ENCODE measurements at regions not wholly inside any gene's neighbourhood (a gene's known extent, or its start where the extent isn't known, plus 50 kb on each side); places are given as distances from the start of the nearest gene placed in this dataset.

DNA sequence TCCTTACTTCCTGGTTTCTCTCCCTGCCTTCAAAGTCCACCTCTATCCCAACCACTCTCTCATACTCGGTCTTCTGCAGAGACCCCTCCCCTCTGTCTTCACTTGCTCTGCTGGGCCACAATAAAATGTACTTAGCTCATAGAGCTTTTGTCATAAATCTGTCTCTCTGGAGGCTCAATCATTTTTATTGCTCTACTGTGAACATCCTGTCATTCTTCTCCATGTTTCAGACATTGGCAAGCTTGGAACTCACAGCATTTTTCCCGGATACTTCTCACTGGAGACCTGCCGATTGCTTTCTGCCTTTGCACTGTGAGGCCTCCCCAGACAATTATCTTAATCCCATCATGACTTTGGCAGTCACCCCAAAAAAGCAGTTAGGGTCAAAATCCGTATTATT is 192.3 kb upstream of the ZMIZ1 start:
- ChIA-PET POLR2A (no interaction called here), CTCF (ENCODE audit: unreplicated experiment) (no interaction called here)
- H3K36me3 ChIP-seq (ENCODE audit: insufficient read depth, low read length): no peaks in the 10 kb centered on the region
- no peaks in the 10 kb centered on the region for H3K9me2 ChIP-seq (ENCODE audit: insufficient read depth, low read length)
- H3K27ac ChIP-seq (ENCODE audit: low read depth, low read length, poor library complexity, severe bottlenecking): no peak overlapping the region
- no peaks in the 10 kb centered on the region for H3K79me2 ChIP-seq (ENCODE audit: insufficient read depth, low read depth, low read length)
- no peak for DNase-seq (ENCODE audit: low spot score)
- no peaks in the 10 kb centered on the region for H4K20me1 ChIP-seq (ENCODE audit: insufficient read depth, low read length)
- no peak overlapping the region for H3K4me2 ChIP-seq (ENCODE audit: low read length)
- H3K9me3 ChIP-seq (ENCODE audit: low read length): peaks cover 11% of the 10 kb centered on the region
- no peak overlapping the region for H3K4me3 ChIP-seq (ENCODE audit: low read depth, low read length, poor library complexity, severe bottlenecking)
- intact Hi-C loops (cut with micrococcal nuclease; ENCODE audit: unreplicated experiment): no loop called here
- BruUV-seq (replicated peaks): no TSS peak
- no peaks in the 10 kb centered on the region for H3K4me1 ChIP-seq (ENCODE audit: insufficient read depth, low read length, poor library complexity, severe bottlenecking)
- TF ChIP-seq, protein P1, sequence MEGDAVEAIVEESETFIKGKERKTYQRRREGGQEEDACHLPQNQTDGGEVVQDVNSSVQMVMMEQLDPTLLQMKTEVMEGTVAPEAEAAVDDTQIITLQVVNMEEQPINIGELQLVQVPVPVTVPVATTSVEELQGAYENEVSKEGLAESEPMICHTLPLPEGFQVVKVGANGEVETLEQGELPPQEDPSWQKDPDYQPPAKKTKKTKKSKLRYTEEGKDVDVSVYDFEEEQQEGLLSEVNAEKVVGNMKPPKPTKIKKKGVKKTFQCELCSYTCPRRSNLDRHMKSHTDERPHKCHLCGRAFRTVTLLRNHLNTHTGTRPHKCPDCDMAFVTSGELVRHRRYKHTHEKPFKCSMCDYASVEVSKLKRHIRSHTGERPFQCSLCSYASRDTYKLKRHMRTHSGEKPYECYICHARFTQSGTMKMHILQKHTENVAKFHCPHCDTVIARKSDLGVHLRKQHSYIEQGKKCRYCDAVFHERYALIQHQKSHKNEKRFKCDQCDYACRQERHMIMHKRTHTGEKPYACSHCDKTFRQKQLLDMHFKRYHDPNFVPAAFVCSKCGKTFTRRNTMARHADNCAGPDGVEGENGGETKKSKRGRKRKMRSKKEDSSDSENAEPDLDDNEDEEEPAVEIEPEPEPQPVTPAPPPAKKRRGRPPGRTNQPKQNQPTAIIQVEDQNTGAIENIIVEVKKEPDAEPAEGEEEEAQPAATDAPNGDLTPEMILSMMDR (conservative IDR thresholded peaks at IDR 0.05; ENCODE audit: low read length): no peak
- no peak for TF ChIP-seq EZH2phosphoT487 (IDR thresholded peaks at IDR 0.05; ENCODE audit: borderline replicate concordance, low read depth, low read length)
- no peak overlapping the region for H2AFZ ChIP-seq (ENCODE audit: low read length)

DNA sequence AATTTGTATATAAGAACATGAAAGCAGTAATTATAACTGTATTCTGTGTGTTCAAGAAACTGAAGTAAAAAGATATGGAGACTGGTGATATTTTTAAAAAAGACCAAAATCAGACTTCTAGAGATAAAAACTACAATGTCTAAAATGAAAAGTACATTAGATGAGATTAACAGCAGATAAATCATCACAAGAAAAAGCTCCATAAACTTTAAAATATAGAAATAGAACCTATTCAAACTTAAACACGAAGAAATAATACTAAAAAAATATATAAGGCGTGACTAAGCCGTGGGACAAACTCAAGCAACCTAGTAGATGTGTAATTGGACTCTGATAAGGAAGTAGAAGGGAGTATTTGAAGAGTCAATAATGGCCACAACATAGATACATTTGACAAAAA is 189.1 kb upstream of the ZMIZ1 start:
- ChIA-PET CTCF (ENCODE audit: unreplicated experiment) (no interaction called here), POLR2A (no interaction called here)
- Histone ChIP-seq H2AFZ (ENCODE audit: low read length) (no peak overlapping the region), H3K4me2 (ENCODE audit: low read length) (no peak overlapping the region), H4K20me1 (ENCODE audit: insufficient read depth, low read length) (no peaks in the 10 kb centered on the region), H3K9me3 (ENCODE audit: low read length) (peaks cover 11% of the 10 kb centered on the region), H3K79me2 (ENCODE audit: insufficient read depth, low read depth, low read length) (no peaks in the 10 kb centered on the region), H3K9me2 (ENCODE audit: insufficient read depth, low read length) (no peaks in the 10 kb centered on the region), H3K27ac (ENCODE audit: low read depth, low read length, poor library complexity, severe bottlenecking) (no peak overlapping the region), H3K4me3 (ENCODE audit: low read depth, low read length, poor library complexity, severe bottlenecking) (no peak overlapping the region), H3K36me3 (ENCODE audit: insufficient read depth, low read length) (no peaks in the 10 kb centered on the region), H3K4me1 (ENCODE audit: insufficient read depth, low read length, poor library complexity, severe bottlenecking) (no peaks in the 10 kb centered on the region)
- TF ChIP-seq, protein P1 (conservative IDR thresholded peaks at IDR 0.05; ENCODE audit: low read length): no peak
- TF ChIP-seq EZH2phosphoT487 (IDR thresholded peaks at IDR 0.05; ENCODE audit: borderline replicate concordance, low read depth, low read length): no peak
- intact Hi-C loops (cut with micrococcal nuclease; ENCODE audit: unreplicated experiment): no loop called here
- no peak for DNase-seq (ENCODE audit: low spot score)
- no TSS peak for BruUV-seq (replicated peaks)

DNA sequence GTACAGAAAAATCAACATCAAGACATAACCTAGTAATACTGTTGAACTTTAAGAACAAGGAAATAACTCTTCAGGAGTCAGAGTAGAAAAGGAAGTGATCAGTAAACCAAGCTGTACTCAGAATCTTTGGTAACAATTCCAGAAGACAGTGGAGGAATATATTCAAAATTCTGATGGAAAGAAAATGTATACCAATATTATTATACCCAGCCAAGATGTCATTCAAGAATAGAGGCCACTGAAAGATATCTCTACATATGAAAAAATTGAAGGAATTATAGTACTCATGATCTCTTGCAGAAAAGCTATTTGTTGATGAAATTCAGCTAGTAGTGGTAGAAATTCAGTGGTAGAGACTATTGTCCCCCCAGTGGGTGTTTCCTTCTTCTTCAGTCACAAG is 182.6 kb upstream of the ZMIZ1 start:
- BruUV-seq (replicated peaks): no TSS peak
- intact Hi-C loops (cut with micrococcal nuclease; ENCODE audit: unreplicated experiment): no loop called here
- H3K9me3 ChIP-seq (ENCODE audit: low read length): no peaks in the 10 kb centered on the region
- H3K27ac ChIP-seq (ENCODE audit: low read depth, low read length, poor library complexity, severe bottlenecking): no peak overlapping the region
- no peaks in the 10 kb centered on the region for H3K79me2 ChIP-seq (ENCODE audit: insufficient read depth, low read depth, low read length)
- CTCF ChIA-PET (ENCODE audit: unreplicated experiment): no interaction called here
- no peaks in the 10 kb centered on the region for H3K4me1 ChIP-seq (ENCODE audit: insufficient read depth, low read length, poor library complexity, severe bottlenecking)
- POLR2A ChIA-PET: no interaction called here
- H2AFZ ChIP-seq (ENCODE audit: low read length): no peak overlapping the region
- no peaks in the 10 kb centered on the region for H3K9me2 ChIP-seq (ENCODE audit: insufficient read depth, low read length)
- no peak for TF ChIP-seq EZH2phosphoT487 (IDR thresholded peaks at IDR 0.05; ENCODE audit: borderline replicate concordance, low read depth, low read length)
- TF ChIP-seq, protein P1 (conservative IDR thresholded peaks at IDR 0.05; ENCODE audit: low read length): no peak
- H3K36me3 ChIP-seq (ENCODE audit: insufficient read depth, low read length): no peaks in the 10 kb centered on the region
- no peak overlapping the region for H3K4me3 ChIP-seq (ENCODE audit: low read depth, low read length, poor library complexity, severe bottlenecking)
- no peak overlapping the region for H3K4me2 ChIP-seq (ENCODE audit: low read length)
- H4K20me1 ChIP-seq (ENCODE audit: insufficient read depth, low read length): no peaks in the 10 kb centered on the region
- no peak for DNase-seq (ENCODE audit: low spot score)

Measured in OCI-LY7 (cell line).